ENCODE measurements at regions not wholly inside any gene's neighbourhood (a gene's known extent, or its start where the extent isn't known, plus 50 kb on each side); places are given as distances from the start of the nearest gene placed in this dataset.
"Not testable (repeated sequence)": the region's sequence is repeated elsewhere in the genome, so short reads cannot be mapped to it uniquely, and the experiment has no call there.

GRCh38 chr10:91745090-91745831 is 53.0 kb upstream of the TNKS2 start:
- in situ Hi-C loops (cut with HindIII; ENCODE audit: low pct_unique_long_range_greater_than_20kb, low sequenced_read_pairs), result no loop called here

GRCh38 chr10:91743465-91743864 is 54.8 kb upstream of the TNKS2 start:
- in situ Hi-C loops (cut with HindIII; ENCODE audit: low pct_unique_long_range_greater_than_20kb, low sequenced_read_pairs), result no loop called here
- peak; percentile 7 for DNase-seq (ENCODE audit: low read depth, low spot score)

More at GRCh38 chr10:91745090-91745831, 53.0 kb upstream of the TNKS2 start:
- peak; percentile 24 for DNase-seq (ENCODE audit: low read depth, low spot score)

GRCh38 chr10:91742229-91742628 is 56.0 kb upstream of the TNKS2 start:
- in situ Hi-C loops (cut with HindIII; ENCODE audit: low pct_unique_long_range_greater_than_20kb, low sequenced_read_pairs), result no loop called here
- no peak for DNase-seq (ENCODE audit: low read depth, low spot score)

- in situ Hi-C loops (cut with HindIII; ENCODE audit: low pct_unique_long_range_greater_than_20kb, low sequenced_read_pairs), result no loop called here
Measured at GRCh38 chr10:91741356-91741755, 56.9 kb upstream of the TNKS2 start.

GRCh38 chr10:91740353-91740924 is 57.8 kb upstream of the TNKS2 start:
- no peak for DNase-seq (ENCODE audit: low read depth, low spot score)
- in situ Hi-C loops (cut with HindIII; ENCODE audit: low pct_unique_long_range_greater_than_20kb, low sequenced_read_pairs), result no loop called here

More at GRCh38 chr10:91741356-91741755, 56.9 kb upstream of the TNKS2 start:
- no peak for DNase-seq (ENCODE audit: low read depth, low spot score)

- DNase-seq (ENCODE audit: low read depth, low spot score); in situ Hi-C loops (cut with HindIII; ENCODE audit: low pct_unique_long_range_greater_than_20kb, low sequenced_read_pairs): not testable (repeated sequence)
Measured at GRCh38 chr10:91732265-91732664, 66.0 kb upstream of the TNKS2 start.

GRCh38 chr10:91729339-91729738 is 68.9 kb upstream of the TNKS2 start:
- DNase-seq (ENCODE audit: low read depth, low spot score); in situ Hi-C loops (cut with HindIII; ENCODE audit: low pct_unique_long_range_greater_than_20kb, low sequenced_read_pairs): not testable (repeated sequence)

- no peak for DNase-seq (ENCODE audit: low read depth, low spot score)
- in situ Hi-C loops (cut with HindIII; ENCODE audit: low pct_unique_long_range_greater_than_20kb, low sequenced_read_pairs), result no loop called here
Measured at GRCh38 chr10:91726355-91726754, 71.9 kb upstream of the TNKS2 start.

GRCh38 chr10:91724933-91725332 is 73.3 kb upstream of the TNKS2 start:
- DNase-seq (ENCODE audit: low read depth, low spot score), result no peak
- in situ Hi-C loops (cut with HindIII; ENCODE audit: low pct_unique_long_range_greater_than_20kb, low sequenced_read_pairs), result no loop called here

- in situ Hi-C loops (cut with HindIII; ENCODE audit: low pct_unique_long_range_greater_than_20kb, low sequenced_read_pairs), result no loop called here
- DNase-seq (ENCODE audit: low read depth, low spot score), result no peak
Measured at GRCh38 chr10:91713461-91714072, 80.7 kb upstream of the PPP1R3C start.

- in situ Hi-C loops (cut with HindIII; ENCODE audit: low pct_unique_long_range_greater_than_20kb, low sequenced_read_pairs), result no loop called here
- DNase-seq (ENCODE audit: low read depth, low spot score), result no peak
Measured at GRCh38 chr10:91711885-91712680, 79.2 kb upstream of the PPP1R3C start.

- no peak for DNase-seq (ENCODE audit: low read depth, low spot score)
- in situ Hi-C loops (cut with HindIII; ENCODE audit: low pct_unique_long_range_greater_than_20kb, low sequenced_read_pairs), result no loop called here
Measured at GRCh38 chr10:91709394-91709798, 76.5 kb upstream of the PPP1R3C start.

- no peak for DNase-seq (ENCODE audit: low read depth, low spot score)
- in situ Hi-C loops (cut with HindIII; ENCODE audit: low pct_unique_long_range_greater_than_20kb, low sequenced_read_pairs), result no loop called here
Measured at GRCh38 chr10:91708174-91708861, 75.4 kb upstream of the PPP1R3C start.

- in situ Hi-C loops (cut with HindIII; ENCODE audit: low pct_unique_long_range_greater_than_20kb, low sequenced_read_pairs), result no loop called here
- no peak for DNase-seq (ENCODE audit: low read depth, low spot score)
Measured at GRCh38 chr10:91707236-91707635, 74.4 kb upstream of the PPP1R3C start.

- no peak for DNase-seq (ENCODE audit: low read depth, low spot score)
- in situ Hi-C loops (cut with HindIII; ENCODE audit: low pct_unique_long_range_greater_than_20kb, low sequenced_read_pairs), result no loop called here
Measured at GRCh38 chr10:91705948-91706670, 73.2 kb upstream of the PPP1R3C start.

GRCh38 chr10:91702620-91703019 is 69.7 kb upstream of the PPP1R3C start:
- DNase-seq (ENCODE audit: low read depth, low spot score), result no peak
- in situ Hi-C loops (cut with HindIII; ENCODE audit: low pct_unique_long_range_greater_than_20kb, low sequenced_read_pairs), result no loop called here

- DNase-seq (ENCODE audit: low read depth, low spot score), result no peak
- in situ Hi-C loops (cut with HindIII; ENCODE audit: low pct_unique_long_range_greater_than_20kb, low sequenced_read_pairs), result no loop called here
Measured at GRCh38 chr10:91700788-91701444, 68.0 kb upstream of the PPP1R3C start.
